HG03432 (cell line): ENCODE measurements at regions not wholly inside any gene's neighbourhood (a gene's known extent, or its start where the extent isn't known, plus 50 kb on each side); places are given as distances from the start of the nearest gene placed in this dataset.

Source experiments
- ATAC-seq: cut with Tn5 transposase; IDR thresholded peaks from one replicate; pipeline ENCODE4 v1.9.1; 2021; ENCODE audit warnings: mild to moderate bottlenecking, moderate library complexity; ENCODE audit not compliant: unreplicated experiment

- ATAC-seq, result no peak
Measured at GRCh38 chr14:101198398-101199027, 295.0 kb upstream of the RTL1 start.

- ATAC-seq, result no peak
Measured at GRCh38 chr14:101199028-101199770, 295.7 kb upstream of the RTL1 start.

- no peak for ATAC-seq
Measured at GRCh38 chr14:101200008-101200649, 296.6 kb upstream of the RTL1 start.

- no peak for ATAC-seq
Measured at GRCh38 chr14:101200650-101201516, 297.4 kb upstream of the RTL1 start.

GRCh38 chr14:101201535-101202151, 298.1 kb upstream of the RTL1 start:
- no peak for ATAC-seq

- no peak for ATAC-seq
Measured at GRCh38 chr14:101202627-101203404, 299.3 kb upstream of the RTL1 start.

- ATAC-seq, result no peak
Measured at GRCh38 chr14:101206556-101206955, 303.0 kb upstream of the RTL1 start.

GRCh38 chr14:101207041-101207440, 303.5 kb upstream of the RTL1 start:
- ATAC-seq, result no peak

GRCh38 chr14:101207897-101208296, 304.4 kb upstream of the RTL1 start:
- ATAC-seq, result no peak

- ATAC-seq, result no peak
Measured at GRCh38 chr14:101209594-101209993, 306.1 kb upstream of the RTL1 start.

- ATAC-seq, result no peak
Measured at GRCh38 chr14:101215266-101215665, 311.7 kb upstream of the RTL1 start.

- no peak for ATAC-seq
Measured at GRCh38 chr14:101215927-101216326, 312.4 kb upstream of the RTL1 start.

GRCh38 chr14:101216366-101217079, 313.0 kb upstream of the RTL1 start:
- ATAC-seq, result no peak

- ATAC-seq, result no peak
Measured at GRCh38 chr14:101217080-101217463, 313.6 kb upstream of the RTL1 start.

- ATAC-seq, result no peak
Measured at GRCh38 chr14:101217616-101218371, 314.3 kb upstream of the RTL1 start.

- ATAC-seq, result no peak
Measured at GRCh38 chr14:101219896-101220703, 316.6 kb upstream of the RTL1 start.

GRCh38 chr14:101220921-101221510, 317.5 kb upstream of the RTL1 start:
- no peak for ATAC-seq
